Fibroblast of villous mesenchyme (primary cell): ENCODE measurements at regions not wholly inside any gene's neighbourhood (a gene's known extent, or its start where the extent isn't known, plus 50 kb on each side); places are given as distances from the start of the nearest gene placed in this dataset.

Source experiments
- DNase-seq: peaks from one replicate; pipeline ENCODE4 v3.0.0-alpha.2; 2010; ENCODE audit warnings: low read depth
- H3K4me3 ChIP-seq: 2 replicates; pipeline ENCODE4 v1.5.1; 2011; ENCODE audit warnings: low read depth, mild to moderate bottlenecking, low read length
- TF ChIP-seq, protein P1 (sequence below): IDR thresholded peaks from 2 replicates; pipeline ENCODE4 v1.5.1; 2012; ENCODE audit warnings: low read depth, mild to moderate bottlenecking, low read length; ENCODE audit not compliant: insufficient read depth

DNA sequence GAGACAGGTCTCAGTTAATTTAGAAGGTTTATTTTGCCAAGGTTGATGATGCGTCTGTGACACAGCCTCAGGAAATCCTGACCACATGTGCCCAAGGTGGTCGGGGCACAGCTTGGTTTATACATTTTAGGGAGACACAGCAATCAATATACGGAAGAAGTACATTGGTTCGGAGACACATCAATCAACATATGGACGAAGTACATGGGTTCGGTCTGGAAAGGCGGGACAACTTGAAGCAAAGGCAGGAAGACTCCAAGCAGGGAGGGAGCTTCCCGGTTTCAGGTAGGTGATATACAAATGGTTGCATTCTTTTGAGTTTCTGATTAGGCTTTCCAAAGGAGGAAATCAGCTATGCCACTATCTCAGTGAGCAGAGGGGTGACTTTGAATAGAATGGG lies 225.2 kb upstream of the ZFP42 start:
- no peak overlapping the region for H3K4me3 ChIP-seq
- TF ChIP-seq, protein P1, sequence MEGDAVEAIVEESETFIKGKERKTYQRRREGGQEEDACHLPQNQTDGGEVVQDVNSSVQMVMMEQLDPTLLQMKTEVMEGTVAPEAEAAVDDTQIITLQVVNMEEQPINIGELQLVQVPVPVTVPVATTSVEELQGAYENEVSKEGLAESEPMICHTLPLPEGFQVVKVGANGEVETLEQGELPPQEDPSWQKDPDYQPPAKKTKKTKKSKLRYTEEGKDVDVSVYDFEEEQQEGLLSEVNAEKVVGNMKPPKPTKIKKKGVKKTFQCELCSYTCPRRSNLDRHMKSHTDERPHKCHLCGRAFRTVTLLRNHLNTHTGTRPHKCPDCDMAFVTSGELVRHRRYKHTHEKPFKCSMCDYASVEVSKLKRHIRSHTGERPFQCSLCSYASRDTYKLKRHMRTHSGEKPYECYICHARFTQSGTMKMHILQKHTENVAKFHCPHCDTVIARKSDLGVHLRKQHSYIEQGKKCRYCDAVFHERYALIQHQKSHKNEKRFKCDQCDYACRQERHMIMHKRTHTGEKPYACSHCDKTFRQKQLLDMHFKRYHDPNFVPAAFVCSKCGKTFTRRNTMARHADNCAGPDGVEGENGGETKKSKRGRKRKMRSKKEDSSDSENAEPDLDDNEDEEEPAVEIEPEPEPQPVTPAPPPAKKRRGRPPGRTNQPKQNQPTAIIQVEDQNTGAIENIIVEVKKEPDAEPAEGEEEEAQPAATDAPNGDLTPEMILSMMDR: no peak
- no peak for DNase-seq

DNA sequence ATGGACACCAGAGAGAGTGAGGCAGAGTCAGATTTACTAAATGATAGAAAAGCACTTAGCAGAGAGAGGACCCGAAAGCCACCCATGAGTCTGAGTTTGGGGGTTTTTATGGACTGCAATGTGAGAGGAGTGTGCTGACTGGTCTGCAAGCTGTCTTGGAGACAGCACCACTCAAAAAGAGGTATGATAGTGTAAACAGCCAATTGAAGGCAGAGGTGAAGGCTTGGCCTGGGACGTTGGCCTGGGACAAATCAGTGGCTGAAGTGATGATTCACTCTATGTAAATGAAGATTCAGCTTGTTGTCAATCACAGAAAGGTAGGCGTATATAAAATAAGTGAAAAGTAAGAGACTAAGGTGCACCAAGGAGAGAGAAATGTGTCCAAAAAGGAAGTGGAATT lies 217.6 kb upstream of the ZFP42 start:
- no peak overlapping the region for H3K4me3 ChIP-seq
- TF ChIP-seq, protein P1: no peak
- no peak for DNase-seq

GRCh38 chr4:187780070-187780469 lies 215.5 kb upstream of the ZFP42 start:
- DNase-seq: no peak
- TF ChIP-seq, protein P1: no peak
- H3K4me3 ChIP-seq: no peak overlapping the region

GRCh38 chr4:187782286-187782824 lies 213.2 kb upstream of the ZFP42 start:
- TF ChIP-seq, protein P1: no peak
- DNase-seq: no peak
- H3K4me3 ChIP-seq: no peak overlapping the region

DNA sequence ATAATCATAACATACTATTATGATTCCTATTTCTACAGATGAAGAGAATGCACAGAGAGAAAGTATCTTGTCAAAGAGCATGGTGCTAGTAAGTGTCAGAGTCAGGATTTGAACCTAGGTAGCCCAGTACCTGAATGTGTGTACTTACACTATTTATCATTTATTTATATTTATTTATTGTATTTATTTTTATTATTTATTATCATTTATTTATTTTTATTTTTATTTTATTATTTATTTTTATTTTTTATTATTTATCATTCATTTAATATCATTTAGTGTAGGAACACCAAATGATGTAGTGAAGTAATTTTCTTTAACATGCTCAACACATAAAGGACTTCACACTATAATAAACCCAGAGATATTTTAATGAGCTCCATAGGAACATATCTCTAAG lies 209.4 kb upstream of the ZFP42 start:
- no peak overlapping the region for H3K4me3 ChIP-seq
- no peak for DNase-seq
- TF ChIP-seq, protein P1: no peak

DNA sequence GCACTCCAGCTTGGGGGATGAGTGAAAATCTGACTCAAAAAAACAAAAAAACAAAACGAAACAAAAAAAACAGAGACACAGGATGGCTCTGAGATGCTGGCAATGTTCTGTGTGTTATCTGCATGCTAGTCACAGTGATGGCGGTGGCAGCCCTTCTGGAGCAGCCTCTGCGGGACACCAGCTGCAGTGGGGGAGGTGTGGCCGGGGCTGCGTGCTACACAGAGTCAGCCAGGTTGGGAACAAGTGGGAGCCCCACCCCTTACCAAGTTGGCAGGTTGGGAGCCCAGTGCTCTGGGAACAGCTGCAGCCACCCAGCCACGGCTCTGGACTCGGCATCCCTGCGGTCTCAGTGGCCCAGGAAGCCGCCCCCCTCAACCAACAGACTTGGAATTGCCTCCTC lies 206.5 kb upstream of the ZFP42 start:
- DNase-seq: no peak
- H3K4me3 ChIP-seq: no peak overlapping the region
- TF ChIP-seq, protein P1: no peak

DNA sequence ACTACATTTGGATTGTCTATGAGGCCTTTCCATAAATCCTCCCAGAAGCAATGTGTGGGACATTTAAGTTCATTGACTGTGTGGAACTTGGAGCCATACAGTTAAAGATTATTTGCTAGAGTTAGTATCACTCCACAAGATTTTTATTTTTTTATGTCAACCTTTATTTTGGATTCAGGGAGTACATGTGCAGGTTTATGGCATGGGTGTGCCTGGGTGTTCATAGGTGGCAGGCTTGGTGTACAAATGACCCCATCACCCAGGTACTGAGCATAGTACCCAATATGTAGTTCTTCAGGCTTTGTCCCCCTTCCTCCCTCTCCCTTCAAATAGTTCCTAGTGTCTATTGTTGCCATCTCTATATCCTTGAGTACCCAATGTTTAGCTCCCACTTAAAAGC lies 199.8 kb upstream of the ZFP42 start:
- no peak for DNase-seq
- TF ChIP-seq, protein P1: no peak
- no peak overlapping the region for H3K4me3 ChIP-seq
